22Rv1 (cell line): ENCODE measurements at regions not wholly inside any gene's neighbourhood (a gene's known extent, or its start where the extent isn't known, plus 50 kb on each side); places are given as distances from the start of the nearest gene placed in this dataset.

Experiments used
- H3K27ac ChIP-seq: fragments of 450-650 bp; 2 replicates; pipeline ENCODE4 v1.5.1; 2017
- ZFX ChIP-seq: fragments of 450-650 bp; IDR thresholded peaks from 2 replicates; pipeline ENCODE4 v1.6.1; 2017; ENCODE audit warnings: antibody characterized with exemption, borderline replicate concordance
- TF ChIP-seq, protein P1 (sequence below): fragments of 450-650 bp; IDR thresholded peaks from 2 replicates; pipeline ENCODE4 v1.5.1; 2017; ENCODE audit warnings: mild to moderate bottlenecking

DNA sequence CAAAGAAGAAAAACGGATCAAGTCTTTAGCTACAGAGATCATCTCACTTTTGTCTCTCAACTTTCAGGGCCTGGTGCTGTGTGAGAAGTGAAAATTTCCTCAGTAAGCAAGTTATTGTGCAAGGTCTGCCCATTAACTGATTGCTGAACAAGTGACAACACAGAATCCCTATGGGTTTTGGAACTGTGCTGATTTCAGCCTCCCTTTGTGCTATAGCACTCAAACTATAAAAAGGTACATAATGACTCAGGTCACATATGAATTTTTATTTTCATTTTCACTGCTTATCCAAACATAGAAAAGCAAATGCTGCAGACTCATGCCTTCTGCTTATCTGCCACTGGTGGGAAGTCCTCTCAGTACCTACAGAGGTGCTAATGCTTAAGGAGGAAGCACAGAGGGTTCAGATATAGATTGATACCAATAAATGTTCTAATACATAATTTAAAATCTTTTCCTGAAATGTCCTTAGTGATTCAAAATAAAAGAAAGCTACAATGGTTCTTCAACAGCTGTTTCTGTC is 576.2 kb upstream of the CT83 start:
- no peak overlapping the region for H3K27ac ChIP-seq
- TF ChIP-seq ZFX, result no peak
- TF ChIP-seq, protein P1, sequence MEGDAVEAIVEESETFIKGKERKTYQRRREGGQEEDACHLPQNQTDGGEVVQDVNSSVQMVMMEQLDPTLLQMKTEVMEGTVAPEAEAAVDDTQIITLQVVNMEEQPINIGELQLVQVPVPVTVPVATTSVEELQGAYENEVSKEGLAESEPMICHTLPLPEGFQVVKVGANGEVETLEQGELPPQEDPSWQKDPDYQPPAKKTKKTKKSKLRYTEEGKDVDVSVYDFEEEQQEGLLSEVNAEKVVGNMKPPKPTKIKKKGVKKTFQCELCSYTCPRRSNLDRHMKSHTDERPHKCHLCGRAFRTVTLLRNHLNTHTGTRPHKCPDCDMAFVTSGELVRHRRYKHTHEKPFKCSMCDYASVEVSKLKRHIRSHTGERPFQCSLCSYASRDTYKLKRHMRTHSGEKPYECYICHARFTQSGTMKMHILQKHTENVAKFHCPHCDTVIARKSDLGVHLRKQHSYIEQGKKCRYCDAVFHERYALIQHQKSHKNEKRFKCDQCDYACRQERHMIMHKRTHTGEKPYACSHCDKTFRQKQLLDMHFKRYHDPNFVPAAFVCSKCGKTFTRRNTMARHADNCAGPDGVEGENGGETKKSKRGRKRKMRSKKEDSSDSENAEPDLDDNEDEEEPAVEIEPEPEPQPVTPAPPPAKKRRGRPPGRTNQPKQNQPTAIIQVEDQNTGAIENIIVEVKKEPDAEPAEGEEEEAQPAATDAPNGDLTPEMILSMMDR, result no peak

DNA sequence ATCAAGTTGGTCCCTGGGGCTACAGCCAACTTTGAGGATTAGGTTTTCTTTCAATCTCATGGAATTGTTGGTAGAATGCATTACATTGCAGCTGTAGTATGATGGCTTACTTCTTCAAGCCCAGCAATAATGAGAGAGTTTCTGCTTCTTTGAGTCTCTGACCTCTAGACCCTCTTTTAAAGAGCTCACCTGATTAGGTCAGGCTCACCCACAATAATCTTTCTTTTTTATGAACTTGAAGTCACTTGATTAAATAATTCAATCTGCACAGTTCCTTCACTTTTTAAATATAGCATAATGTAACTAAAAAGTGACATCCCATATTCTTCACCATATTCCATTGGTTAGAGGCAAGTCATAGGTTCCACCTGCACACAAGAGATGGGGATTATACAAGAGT is 547.5 kb upstream of the CT83 start:
- no peak for TF ChIP-seq ZFX
- TF ChIP-seq, protein P1, result no peak
- no peak overlapping the region for H3K27ac ChIP-seq

DNA sequence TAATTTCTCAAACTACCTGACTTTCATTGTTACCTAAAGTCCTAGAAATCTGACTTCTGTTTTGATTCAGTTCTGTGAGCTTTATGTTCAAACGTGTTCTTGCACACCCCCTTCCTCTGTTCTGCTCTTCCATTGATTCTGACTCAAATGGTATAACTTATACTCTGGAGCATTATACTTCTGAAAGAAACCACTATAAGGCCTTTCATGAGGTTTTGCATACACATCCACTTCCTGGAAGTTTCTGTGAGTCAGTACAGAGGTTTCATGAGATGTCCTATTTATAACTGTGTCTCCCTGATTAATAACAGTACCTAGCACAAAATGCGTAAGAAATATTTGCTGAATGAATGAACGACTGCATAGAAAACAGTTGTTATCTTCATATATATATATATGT is 540.2 kb upstream of the CT83 start:
- TF ChIP-seq ZFX, result no peak
- TF ChIP-seq, protein P1, result no peak
- H3K27ac ChIP-seq, result no peak overlapping the region

DNA sequence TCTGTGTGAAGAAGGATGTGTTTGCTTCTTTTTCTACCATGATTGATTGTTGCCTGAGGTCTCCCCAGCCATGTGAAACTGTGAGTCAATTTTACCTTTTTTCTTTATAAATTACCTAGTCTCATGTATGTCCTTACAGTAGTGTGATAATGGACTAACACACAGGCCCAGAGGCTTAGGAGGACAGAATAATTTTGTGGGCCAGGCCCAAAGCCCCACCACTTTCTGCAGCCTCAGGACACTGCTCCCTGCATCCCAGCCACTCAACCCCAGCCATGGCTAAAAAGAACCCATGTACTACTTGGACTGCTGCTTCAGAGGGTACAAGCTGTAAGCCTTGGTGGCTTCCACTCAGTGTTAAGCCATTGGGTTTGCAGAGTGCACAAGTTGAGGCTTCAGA is 512.7 kb upstream of the CT83 start:
- TF ChIP-seq, protein P1, result no peak
- no peak for TF ChIP-seq ZFX
- no peak overlapping the region for H3K27ac ChIP-seq

DNA sequence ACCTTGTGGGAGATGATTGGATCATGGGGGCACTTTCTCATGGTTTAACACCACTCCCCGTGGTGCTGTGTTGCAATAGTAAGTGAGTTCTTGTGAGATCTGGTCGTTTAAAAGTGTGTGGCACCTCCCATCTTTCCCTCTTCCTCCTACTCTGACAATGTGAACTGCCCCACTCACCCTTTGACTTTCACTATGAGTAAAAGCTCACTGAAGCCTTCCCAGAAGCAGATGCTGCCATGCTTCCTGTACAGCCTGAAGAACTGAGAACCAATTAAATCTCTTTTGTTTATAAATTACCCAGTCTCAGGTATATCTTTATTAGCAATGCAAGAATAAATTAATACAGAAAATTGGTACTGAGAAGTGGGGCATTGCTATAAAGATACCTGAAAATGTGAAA is 509.6 kb upstream of the CT83 start:
- TF ChIP-seq, protein P1, result no peak
- no peak for TF ChIP-seq ZFX
- H3K27ac ChIP-seq, result no peak overlapping the region

DNA sequence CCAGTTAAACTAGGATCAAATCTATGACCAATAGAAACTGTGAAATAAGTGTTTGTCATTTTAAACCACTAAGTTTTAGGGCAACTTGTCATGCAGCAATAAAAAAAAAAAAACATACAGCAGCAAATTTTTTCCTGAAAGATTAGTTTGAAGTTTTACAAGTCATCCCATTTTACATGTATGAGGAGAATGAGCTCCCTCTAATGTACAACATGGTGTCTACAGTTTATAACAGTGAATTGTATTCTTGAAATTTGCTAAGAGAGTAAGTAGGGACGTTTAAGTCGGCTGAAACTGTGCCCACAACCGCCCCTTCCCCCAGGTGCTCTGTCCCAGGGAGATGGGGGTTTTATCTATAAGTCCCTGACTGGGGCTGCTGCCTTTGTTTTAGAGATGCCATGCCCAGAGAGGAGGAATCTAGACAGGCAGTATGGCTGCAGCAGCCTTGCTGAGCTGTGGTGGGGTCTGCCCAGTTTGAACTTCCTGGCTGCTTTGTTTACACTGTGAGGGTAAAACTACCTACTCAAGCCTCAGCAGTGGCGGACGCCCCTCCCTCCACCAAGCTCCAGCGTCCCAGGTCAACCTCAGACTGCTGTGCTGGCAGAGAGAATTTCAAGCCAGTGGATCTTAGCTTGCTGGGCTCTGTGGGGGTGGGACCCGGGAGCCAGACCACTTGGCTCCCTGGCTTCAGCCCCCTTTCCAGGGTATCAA is 499.3 kb upstream of the CT83 start:
- no peak overlapping the region for H3K27ac ChIP-seq
- TF ChIP-seq, protein P1, result peak; percentile 28; the same call in 1 of the 2 replicates
- TF ChIP-seq ZFX, result no peak

DNA sequence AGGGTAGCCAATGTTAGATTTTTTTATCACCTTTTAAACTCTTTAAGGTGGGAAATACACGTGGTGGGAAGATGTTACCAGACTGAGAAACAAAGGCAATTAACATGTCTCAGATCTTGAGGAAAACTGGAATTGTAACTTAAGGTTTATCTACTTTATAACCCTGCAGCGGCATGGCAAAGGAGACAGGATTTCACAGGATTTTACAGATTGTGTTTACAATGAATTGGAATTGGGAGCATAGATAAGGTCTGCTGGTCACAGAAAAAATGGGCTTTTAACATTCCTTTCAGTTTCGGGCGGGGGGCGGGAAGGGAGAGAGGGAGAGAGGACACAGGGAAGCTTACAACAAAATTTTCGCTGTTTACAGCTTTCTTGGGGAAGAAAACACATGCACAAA is 467.5 kb upstream of the CT83 start:
- TF ChIP-seq, protein P1, result no peak
- TF ChIP-seq ZFX, result no peak

More for the DNA sequence above, 467.5 kb upstream of the CT83 start:
- peak overlapping the region; percentile 64 for H3K27ac ChIP-seq
